Gastroesophageal sphincter (tissue), 4 donors: ENCODE measurements at regions not wholly inside any gene's neighbourhood (a gene's known extent, or its start where the extent isn't known, plus 50 kb on each side); places are given as distances from the start of the nearest gene placed in this dataset.

Experiments used
- ATAC-seq: fragments of 150-250 bp; one replicate; pipeline ENCODE4 v1.9.1; 2016; ENCODE audit warnings: mild to moderate bottlenecking, moderate library complexity
- H3K27ac ChIP-seq, 4 donors: fragments of 200-600 bp; sonication (generic) in 3 of 4; 1 replicate in 3 of 4; 2 replicates in 1 of 4; pipeline ENCODE4 v1.5.1; 2016 to 2019
- H3K27me3 ChIP-seq: fragments of 200-600 bp; sonication (generic); one replicate; pipeline ENCODE4 v1.5.1; 2019
- H3K36me3 ChIP-seq, 2 donors: fragments of 200-600 bp; sonication (generic); one replicate each; pipeline ENCODE4 v1.5.1; 2019; ENCODE audit warnings: control low read depth in 1 of 2
- H3K4me1 ChIP-seq, 3 donors: fragments of 200-600 bp; sonication (generic); 1 replicate in 2 of 3; 2 replicates in 1 of 3; pipeline ENCODE4 v1.5.1; 2016 to 2019; ENCODE audit warnings: control low read depth in 2 of 3
- H3K4me3 ChIP-seq, 2 donors: fragments of 200-600 bp; sonication (generic); one replicate each; pipeline ENCODE4 v1.5.1; 2019; ENCODE audit warnings: mild to moderate bottlenecking in 1 of 2, moderate library complexity in 1 of 2
- H3K9me3 ChIP-seq, 3 donors: fragments of 200-600 bp; sonication (generic); one replicate each; pipeline ENCODE4 v1.5.1; 2017 to 2019; ENCODE audit warnings: control low read depth in 2 of 3
- EP300 ChIP-seq: sonication (generic); formaldehyde crosslinking; IDR thresholded peaks from one replicate; pipeline ENCODE4 v1.6.1; 2017; ENCODE audit warnings: antibody characterized with exemption, mild to moderate bottlenecking
- POLR2A ChIP-seq, 2 donors: fragments of 450-650 bp; IDR thresholded peaks; one replicate each; pipeline ENCODE4 v1.6.1; 2017; ENCODE audit warnings: antibody characterized with exemption in 2 of 2, mild to moderate bottlenecking in 2 of 2, moderate library complexity in 1 of 2
- POLR2AphosphoS5 ChIP-seq: sonication (generic); formaldehyde crosslinking; IDR thresholded peaks from one replicate; pipeline ENCODE4 v1.6.1; 2017; ENCODE audit warnings: antibody characterized with exemption
- WGBS, 2 donors: methylation state at CpG; one replicate each; pipeline ENCODE4 v1.1.5; 2018; ENCODE audit warnings: low coverage in 1 of 2; 5-methylcytosine and 5-hydroxymethylcytosine counted together
- TF ChIP-seq, protein P1 (sequence below), 4 experiments: fragments of 200-600 bp in 2 of 4; fragments of 450-650 bp in 2 of 4; sonication (generic) in 1 of 4; IDR thresholded peaks; one replicate each; pipeline ENCODE4 v1.5.1; 2017 to 2019; ENCODE audit warnings: antibody characterized with exemption in 4 of 4, mild to moderate bottlenecking in 2 of 4, moderate library complexity in 2 of 4

DNA sequence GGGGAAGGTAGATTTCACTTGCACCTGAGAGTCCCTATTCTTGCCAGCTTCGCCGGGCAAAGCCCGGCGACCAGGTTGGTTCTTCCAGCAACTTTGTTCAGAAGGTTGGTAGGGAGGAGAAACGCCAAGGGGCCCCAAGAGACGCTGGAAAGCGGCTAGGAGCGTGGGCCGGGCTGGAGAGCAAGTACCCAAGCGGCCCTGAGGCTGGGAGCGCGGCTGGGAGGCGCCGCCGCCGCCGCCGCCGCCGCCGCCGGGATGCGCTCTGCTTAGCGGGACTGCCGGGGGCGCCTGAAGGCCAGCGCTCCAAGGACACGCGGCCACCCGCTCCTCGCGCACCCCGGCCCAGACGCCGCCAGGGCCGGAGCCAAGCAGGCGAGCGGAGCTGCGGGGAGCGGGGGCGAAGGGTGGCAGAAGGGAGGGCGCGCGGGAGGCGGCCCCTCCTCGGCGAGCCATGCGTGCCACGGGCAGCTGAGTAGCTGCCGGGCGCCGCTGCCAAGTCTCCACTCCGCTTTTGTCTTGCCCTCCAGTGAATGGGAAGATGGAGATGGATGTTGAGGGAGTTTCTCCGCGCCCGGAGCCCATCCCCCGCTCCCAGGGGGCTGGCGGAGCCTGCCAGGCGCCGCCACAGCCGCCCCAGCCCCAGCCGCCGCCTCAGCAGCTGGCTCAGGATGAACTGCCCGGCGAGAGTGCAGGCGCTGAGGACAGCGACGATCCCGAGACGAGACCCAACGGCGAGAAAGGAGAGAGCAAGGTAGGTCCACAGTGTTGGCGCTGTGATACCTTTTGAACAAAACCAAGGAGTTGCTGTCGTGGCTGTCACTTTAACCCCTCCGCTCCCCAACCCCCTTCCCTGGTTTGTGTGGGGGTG, 227.4 kb upstream of the AZI2 start:
- peak overlapping the region; percentile 36 to 65 for H3K4me3 ChIP-seq
- H3K27ac ChIP-seq = peak overlapping the region in 2 of 4 donors; percentile 22 to 29
- 11% methylated on average over 4 of the region's 75 CpGs; no CpG with 5 or more reads in 1 of the 2 donors for WGBS, 2 donors
- no peaks in the 10 kb centered on the region for H3K36me3 ChIP-seq
- TF ChIP-seq, protein P1, sequence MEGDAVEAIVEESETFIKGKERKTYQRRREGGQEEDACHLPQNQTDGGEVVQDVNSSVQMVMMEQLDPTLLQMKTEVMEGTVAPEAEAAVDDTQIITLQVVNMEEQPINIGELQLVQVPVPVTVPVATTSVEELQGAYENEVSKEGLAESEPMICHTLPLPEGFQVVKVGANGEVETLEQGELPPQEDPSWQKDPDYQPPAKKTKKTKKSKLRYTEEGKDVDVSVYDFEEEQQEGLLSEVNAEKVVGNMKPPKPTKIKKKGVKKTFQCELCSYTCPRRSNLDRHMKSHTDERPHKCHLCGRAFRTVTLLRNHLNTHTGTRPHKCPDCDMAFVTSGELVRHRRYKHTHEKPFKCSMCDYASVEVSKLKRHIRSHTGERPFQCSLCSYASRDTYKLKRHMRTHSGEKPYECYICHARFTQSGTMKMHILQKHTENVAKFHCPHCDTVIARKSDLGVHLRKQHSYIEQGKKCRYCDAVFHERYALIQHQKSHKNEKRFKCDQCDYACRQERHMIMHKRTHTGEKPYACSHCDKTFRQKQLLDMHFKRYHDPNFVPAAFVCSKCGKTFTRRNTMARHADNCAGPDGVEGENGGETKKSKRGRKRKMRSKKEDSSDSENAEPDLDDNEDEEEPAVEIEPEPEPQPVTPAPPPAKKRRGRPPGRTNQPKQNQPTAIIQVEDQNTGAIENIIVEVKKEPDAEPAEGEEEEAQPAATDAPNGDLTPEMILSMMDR (IDR thresholded peaks at IDR 0.05) = no peak
- TF ChIP-seq POLR2A (IDR thresholded peaks at IDR 0.05) = no peak
- no peak for TF ChIP-seq EP300
- no peak for TF ChIP-seq POLR2AphosphoS5
- peaks cover 13% of the 10 kb centered on the region for H3K27me3 ChIP-seq
- no peaks in the 10 kb centered on the region for H3K9me3 ChIP-seq
- peak; percentile 50 for ATAC-seq
- peaks cover 0 to 28% (median 12%) of the 10 kb centered on the region in 3 donors for H3K4me1 ChIP-seq

DNA sequence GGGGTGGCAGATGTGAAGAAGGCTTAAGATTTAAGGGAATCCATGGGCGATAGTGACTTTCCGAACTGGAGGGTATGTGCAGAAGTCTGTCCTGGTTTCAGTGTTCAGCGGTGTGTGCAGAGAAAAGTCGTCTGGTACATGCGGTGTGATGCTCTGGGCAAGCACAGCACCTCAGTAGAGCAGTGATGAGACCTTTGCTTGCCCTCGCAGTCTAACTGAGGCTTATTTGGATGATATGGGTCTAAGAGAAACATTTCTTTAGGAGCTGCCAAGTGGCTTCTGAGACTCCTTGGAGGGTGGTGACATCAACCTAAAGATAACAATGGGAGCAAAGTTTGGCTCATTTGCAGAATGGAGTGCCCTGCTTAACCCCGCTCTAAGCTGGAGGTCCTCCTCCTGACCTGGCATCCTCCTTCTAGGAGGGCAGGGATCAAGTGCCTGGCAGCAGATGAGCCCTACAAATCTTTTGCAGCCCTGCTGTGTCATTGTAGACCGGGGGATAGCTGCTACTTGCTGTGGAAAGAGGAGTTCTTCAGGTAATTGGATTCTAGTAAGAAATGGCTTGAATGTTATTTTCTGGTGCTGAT, 228.1 kb upstream of the AZI2 start:
- Histone ChIP-seq H3K4me3 (peak overlapping the region in 1 of 2 donors; percentile 65), H3K27me3 (peaks cover 13% of the 10 kb centered on the region), H3K4me1 (peaks cover 0 to 28% (median 12%) of the 10 kb centered on the region in 3 donors), H3K27ac (no peak overlapping the region), H3K9me3 (no peaks in the 10 kb centered on the region), H3K36me3 (no peaks in the 10 kb centered on the region)
- 15 to 21% methylated on average over 4 to 7 of the region's 8 CpGs for WGBS, 2 donors
- TF ChIP-seq EP300 (no peak), POLR2AphosphoS5 (no peak), POLR2A (IDR thresholded peaks at IDR 0.05) (no peak)
- TF ChIP-seq, protein P1 (IDR thresholded peaks at IDR 0.05) = no peak
- no peak for ATAC-seq

DNA sequence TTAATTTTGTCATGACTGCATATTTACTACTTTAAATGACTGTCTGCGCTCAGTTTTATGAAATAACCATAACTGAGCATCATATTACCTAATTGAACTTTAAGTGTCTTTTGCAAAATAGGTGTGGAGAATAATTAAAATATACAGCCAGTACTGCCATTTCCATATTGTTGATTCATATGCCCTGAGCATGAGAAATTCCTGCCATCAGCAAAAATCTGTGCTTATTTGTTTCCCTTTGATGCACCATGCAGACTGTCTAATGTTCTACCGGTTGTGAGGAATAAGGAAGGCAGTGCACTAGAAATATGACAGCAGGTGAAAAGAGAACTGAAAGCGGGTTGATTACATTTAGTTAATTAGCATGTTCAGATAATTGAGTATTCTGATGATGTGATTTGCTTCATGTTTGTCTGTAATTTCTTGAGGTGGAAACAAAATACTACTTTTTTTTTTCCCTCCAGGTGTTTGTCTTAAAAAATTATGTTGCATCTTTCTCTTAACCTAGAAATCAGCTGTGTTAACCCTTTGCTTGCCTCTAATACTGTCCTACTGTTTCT, 229.4 kb upstream of the AZI2 start:
- Histone ChIP-seq H3K27ac (no peak overlapping the region), H3K36me3 (no peaks in the 10 kb centered on the region), H3K4me1 (peaks cover 0 to 28% (median 12%) of the 10 kb centered on the region in 3 donors), H3K27me3 (peaks cover 13% of the 10 kb centered on the region), H3K4me3 (no peak overlapping the region), H3K9me3 (no peaks in the 10 kb centered on the region)
- 84 to 85% methylated on average over 3 of the region's 3 CpGs for WGBS, 2 donors
- TF ChIP-seq POLR2A (IDR thresholded peaks at IDR 0.05) (no peak), EP300 (no peak), POLR2AphosphoS5 (no peak)
- TF ChIP-seq, protein P1 (IDR thresholded peaks at IDR 0.05) = no peak
- no peak for ATAC-seq

DNA sequence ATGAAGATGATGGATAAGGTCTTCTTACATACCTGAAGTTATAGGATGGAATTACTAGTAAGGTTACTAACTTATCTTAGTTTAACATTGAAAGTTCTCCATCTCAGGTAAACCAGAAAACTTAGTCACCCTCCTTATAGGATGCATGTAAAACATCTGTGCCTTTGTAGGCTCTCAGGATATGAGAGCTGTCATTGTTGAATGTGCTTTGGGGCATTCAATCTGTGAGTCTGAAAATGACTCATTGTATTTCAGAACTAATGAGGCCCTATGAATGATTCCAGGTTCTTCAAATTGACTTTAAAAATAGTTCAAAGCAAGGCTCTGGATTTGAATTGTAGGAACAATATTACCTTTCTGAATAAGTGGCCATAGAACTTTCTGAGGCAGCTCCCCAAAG, 237.7 kb upstream of the AZI2 start:
- H3K27ac ChIP-seq = no peak overlapping the region
- no peak for ATAC-seq
- no peak for TF ChIP-seq EP300
- no peak for TF ChIP-seq POLR2A (IDR thresholded peaks at IDR 0.05)
- H3K36me3 ChIP-seq = no peaks in the 10 kb centered on the region
- H3K9me3 ChIP-seq = no peaks in the 10 kb centered on the region
- H3K4me1 ChIP-seq = no peaks in the 10 kb centered on the region
- H3K4me3 ChIP-seq = no peak overlapping the region
- no peaks in the 10 kb centered on the region for H3K27me3 ChIP-seq

DNA sequence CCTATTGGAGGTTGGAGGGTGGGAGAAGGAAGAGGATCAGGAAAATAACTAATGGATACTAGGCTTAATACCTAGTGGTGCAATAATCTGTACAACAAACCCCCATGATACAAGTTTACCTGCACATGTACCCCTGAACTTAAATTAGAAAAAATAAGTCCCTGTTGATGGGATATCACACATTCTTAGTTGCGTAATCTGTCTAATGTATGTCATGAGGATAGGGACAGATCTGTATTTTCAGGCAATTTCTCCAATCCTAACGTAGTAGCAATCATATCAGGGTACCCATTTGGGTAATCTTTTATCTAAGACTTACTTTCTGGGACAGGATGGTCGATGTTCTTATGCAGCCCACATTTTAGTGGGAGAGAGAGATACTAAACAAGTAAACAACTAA, 239.1 kb upstream of the AZI2 start:
- no peaks in the 10 kb centered on the region for H3K36me3 ChIP-seq
- TF ChIP-seq EP300 = no peak
- TF ChIP-seq POLR2AphosphoS5 = no peak
- TF ChIP-seq, protein P1 (IDR thresholded peaks at IDR 0.05) = no peak
- no peak for TF ChIP-seq POLR2A (IDR thresholded peaks at IDR 0.05)
- no peaks in the 10 kb centered on the region for H3K27me3 ChIP-seq
- H3K4me1 ChIP-seq = no peaks in the 10 kb centered on the region
- H3K9me3 ChIP-seq = no peaks in the 10 kb centered on the region
- H3K27ac ChIP-seq = no peak overlapping the region
- WGBS, 2 donors = 89 to 94% methylated on average over 3 of the region's 3 CpGs
- no peak for ATAC-seq
- no peak overlapping the region for H3K4me3 ChIP-seq
